BE2C (cell line): ENCODE measurements at regions not wholly inside any gene's neighbourhood (a gene's known extent, or its start where the extent isn't known, plus 50 kb on each side); places are given as distances from the start of the nearest gene placed in this dataset.

Experiments
- DNase-seq: peaks from one replicate; pipeline ENCODE4 v3.0.0-alpha.2; 2020
- H3K27me3 ChIP-seq: fragments of 250-450 bp; sonication (Bioruptor Pico); 2 replicates; pipeline ENCODE4 v1.5.1; 2020; ENCODE audit warnings: mild to moderate bottlenecking
- H3K36me3 ChIP-seq: fragments of 250-450 bp; sonication (Bioruptor Pico); 2 replicates; pipeline ENCODE4 v1.5.1; 2020; ENCODE audit warnings: mild to moderate bottlenecking
- H3K4me1 ChIP-seq: fragments of 250-450 bp; sonication (Bioruptor Pico); 2 replicates; pipeline ENCODE4 v1.5.1; 2020
- H3K4me3 ChIP-seq: 2 replicates; pipeline ENCODE4 v1.5.1; 2011; ENCODE audit warnings: low read depth, low read length
- H3K9me3 ChIP-seq: fragments of 250-450 bp; sonication (Bioruptor Pico); 2 replicates; pipeline ENCODE4 v1.5.1; 2020
- TF ChIP-seq, protein P1 (sequence below): IDR thresholded peaks from 2 replicates; pipeline ENCODE4 v1.5.1; 2012; ENCODE audit warnings: mild to moderate bottlenecking, low read depth, low read length

- H3K9me3 ChIP-seq: peaks cover under 1% of the 10 kb centered on the region; the same call in 1 of the 2 replicates
- H3K36me3 ChIP-seq: no peaks in the 10 kb centered on the region; the same call in 1 of the 2 replicates
- peaks cover 5% of the 10 kb centered on the region for H3K27me3 ChIP-seq
- H3K4me1 ChIP-seq: no peaks in the 10 kb centered on the region
- DNase-seq: no peak
- H3K4me3 ChIP-seq: no peak overlapping the region
- TF ChIP-seq, protein P1, sequence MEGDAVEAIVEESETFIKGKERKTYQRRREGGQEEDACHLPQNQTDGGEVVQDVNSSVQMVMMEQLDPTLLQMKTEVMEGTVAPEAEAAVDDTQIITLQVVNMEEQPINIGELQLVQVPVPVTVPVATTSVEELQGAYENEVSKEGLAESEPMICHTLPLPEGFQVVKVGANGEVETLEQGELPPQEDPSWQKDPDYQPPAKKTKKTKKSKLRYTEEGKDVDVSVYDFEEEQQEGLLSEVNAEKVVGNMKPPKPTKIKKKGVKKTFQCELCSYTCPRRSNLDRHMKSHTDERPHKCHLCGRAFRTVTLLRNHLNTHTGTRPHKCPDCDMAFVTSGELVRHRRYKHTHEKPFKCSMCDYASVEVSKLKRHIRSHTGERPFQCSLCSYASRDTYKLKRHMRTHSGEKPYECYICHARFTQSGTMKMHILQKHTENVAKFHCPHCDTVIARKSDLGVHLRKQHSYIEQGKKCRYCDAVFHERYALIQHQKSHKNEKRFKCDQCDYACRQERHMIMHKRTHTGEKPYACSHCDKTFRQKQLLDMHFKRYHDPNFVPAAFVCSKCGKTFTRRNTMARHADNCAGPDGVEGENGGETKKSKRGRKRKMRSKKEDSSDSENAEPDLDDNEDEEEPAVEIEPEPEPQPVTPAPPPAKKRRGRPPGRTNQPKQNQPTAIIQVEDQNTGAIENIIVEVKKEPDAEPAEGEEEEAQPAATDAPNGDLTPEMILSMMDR: no peak
These were observed 57.0 kb downstream of the RASL11A start for GRCh38 chr13:27327633-27328032.

- DNase-seq: no peak
- H3K9me3 ChIP-seq: peaks cover 2% of the 10 kb centered on the region; the same call in 1 of the 2 replicates
- peaks cover 4% of the 10 kb centered on the region for H3K27me3 ChIP-seq
- H3K4me1 ChIP-seq: no peaks in the 10 kb centered on the region
- H3K36me3 ChIP-seq: no peaks in the 10 kb centered on the region; the same call in 1 of the 2 replicates
- no peak overlapping the region for H3K4me3 ChIP-seq
- TF ChIP-seq, protein P1: no peak
These were observed 58.6 kb downstream of the RASL11A start for GRCh38 chr13:27329210-27329609.

DNA sequence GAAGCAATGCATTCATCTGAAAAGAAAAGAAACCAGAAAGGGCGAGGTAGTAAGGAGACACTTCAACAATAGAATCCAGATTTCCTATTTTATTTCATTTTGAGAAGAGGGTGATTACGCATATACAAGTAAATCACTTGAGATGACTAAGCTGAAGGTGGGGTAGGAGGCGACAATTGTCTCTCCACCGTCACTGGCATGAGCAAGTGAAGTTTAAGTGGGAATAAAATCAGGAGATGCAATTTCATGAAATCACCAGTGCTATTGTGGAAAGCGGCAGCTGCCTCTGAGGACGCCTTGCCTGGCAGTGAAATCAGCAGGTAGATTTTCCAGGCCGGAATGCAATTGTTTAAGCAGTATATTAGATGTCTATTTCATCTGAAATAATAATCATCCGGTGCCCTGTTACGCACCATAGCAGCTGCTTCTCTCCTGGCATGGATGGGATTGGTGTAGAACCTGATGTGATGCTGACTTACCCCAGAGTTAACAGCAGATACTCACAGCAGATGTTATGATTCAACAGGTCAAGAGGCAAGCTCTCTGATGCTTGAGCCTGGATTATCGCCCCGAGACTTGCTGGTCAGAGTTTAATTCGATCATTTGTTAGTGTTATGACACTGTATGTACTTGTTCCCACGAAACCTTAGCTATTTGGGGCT is 64.3 kb downstream of the RASL11A start:
- Histone ChIP-seq H3K27me3 (peaks cover 12% of the 10 kb centered on the region), H3K36me3 (no peaks in the 10 kb centered on the region), H3K4me1 (no peaks in the 10 kb centered on the region), H3K4me3 (no peak overlapping the region), H3K9me3 (peaks cover 2% of the 10 kb centered on the region; the same call in 1 of the 2 replicates)
- no peak for DNase-seq
- TF ChIP-seq, protein P1: no peak

GRCh38 chr13:27336014-27336673 is 65.5 kb downstream of the RASL11A start:
- no peak for DNase-seq
- Histone ChIP-seq H3K4me3 (no peak overlapping the region), H3K4me1 (no peaks in the 10 kb centered on the region), H3K36me3 (no peaks in the 10 kb centered on the region), H3K27me3 (peaks cover 12% of the 10 kb centered on the region), H3K9me3 (peaks cover 2% of the 10 kb centered on the region; the same call in 1 of the 2 replicates)
- TF ChIP-seq, protein P1: no peak

DNA sequence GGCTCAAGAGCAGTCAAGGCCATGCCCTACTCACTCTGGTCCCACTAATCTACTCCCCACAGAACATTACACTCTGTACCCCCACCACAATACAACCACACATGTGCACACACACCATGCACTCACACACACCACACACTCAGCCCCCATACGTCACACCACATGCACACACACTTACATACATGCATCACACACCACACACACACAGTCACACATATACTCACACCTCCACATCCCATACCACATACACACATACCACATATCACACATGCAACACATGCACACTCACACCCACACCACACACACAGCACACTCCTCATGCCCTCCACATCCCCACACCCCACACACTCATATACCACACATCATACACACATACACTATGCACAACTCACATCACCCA is 67.6 kb downstream of the RASL11A start:
- H3K36me3 ChIP-seq: no peaks in the 10 kb centered on the region
- TF ChIP-seq, protein P1: no peak
- H3K27me3 ChIP-seq: peaks cover 23% of the 10 kb centered on the region
- H3K4me3 ChIP-seq: no peak overlapping the region
- no peak for DNase-seq
- H3K9me3 ChIP-seq: no peaks in the 10 kb centered on the region
- no peaks in the 10 kb centered on the region for H3K4me1 ChIP-seq

- Histone ChIP-seq H3K27me3 (peaks cover 27% of the 10 kb centered on the region), H3K4me1 (no peaks in the 10 kb centered on the region), H3K4me3 (no peak overlapping the region), H3K36me3 (no peaks in the 10 kb centered on the region), H3K9me3 (no peaks in the 10 kb centered on the region)
- TF ChIP-seq, protein P1: peak; percentile 38; the same call in 1 of the 2 replicates
- DNase-seq: peak; percentile 23
These were observed 68.2 kb downstream of the RASL11A start for GRCh38 chr13:27338816-27339215.
